CD14-positive monocyte (primary cell): ENCODE measurements at regions not wholly inside any gene's neighbourhood (a gene's known extent, or its start where the extent isn't known, plus 50 kb on each side); places are given as distances from the start of the nearest gene placed in this dataset.

Experiments used
- DNase-seq, 3 donors: peaks; one replicate each; pipeline ENCODE4 v3.0.0-alpha.2; 2011 to 2022
- H2AFZ ChIP-seq: 2 replicates; pipeline ENCODE4 v1.6.0; 2012; ENCODE audit warnings: mild to moderate bottlenecking, low read depth, low read length, inconsistent platforms; ENCODE audit not compliant: insufficient read depth, poor library complexity, severe bottlenecking
- H3K27ac ChIP-seq, 2 donors: 1 replicate in 1 of 2; 2 replicates in 1 of 2; pipeline ENCODE4 v1.5.1; 2012 to 2013; ENCODE audit warnings: low read length in 2 of 2, control low read depth in 1 of 2, inconsistent platforms in 1 of 2, low read depth in 1 of 2, mild to moderate bottlenecking in 1 of 2
- H3K27me3 ChIP-seq, 2 donors: one replicate each; pipeline versions ENCODE4 v1.6.0 to v1.6.1; 2011 to 2013; ENCODE audit warnings: low read length in 2 of 2; ENCODE audit not compliant: control insufficient read depth in 2 of 2, insufficient read depth in 2 of 2
- H3K36me3 ChIP-seq, 2 donors: replicated peaks in 1 of 2; 1 replicate in 1 of 2; 2 replicates in 1 of 2; pipeline versions ENCODE4 v1.5.1 to v1.6.1; 2012 to 2013; ENCODE audit warnings: low read length in 2 of 2, control low read depth in 1 of 2, inconsistent platforms in 1 of 2, mild to moderate bottlenecking in 1 of 2; ENCODE audit not compliant: insufficient read depth in 2 of 2, control insufficient read depth in 1 of 2
- H3K4me1 ChIP-seq, 2 donors: 1 replicate in 1 of 2; 2 replicates in 1 of 2; pipeline versions ENCODE4 v1.5.1 to v1.6.1; 2012 to 2013; ENCODE audit warnings: low read length in 2 of 2, control low read depth in 1 of 2, inconsistent platforms in 1 of 2, mild to moderate bottlenecking in 1 of 2, moderate library complexity in 1 of 2; ENCODE audit not compliant: insufficient read depth in 2 of 2, control insufficient read depth in 1 of 2
- H3K4me2 ChIP-seq: replicated peaks from 2 replicates; pipeline ENCODE3; 2012; ENCODE audit warnings: low read length, moderate library complexity, mild to moderate bottlenecking; ENCODE audit not compliant: poor library complexity, severe bottlenecking; ENCODE audit errors: extremely low read depth
- H3K4me3 ChIP-seq, 3 experiments: fragments of 200-600 bp in 1 of 3; sonication (generic) in 1 of 3; replicated peaks in 1 of 3; 1 replicate in 2 of 3; 2 replicates in 1 of 3; pipeline ENCODE4 v1.5.1; 2011 to 2013; ENCODE audit warnings: low read length in 3 of 3, mild to moderate bottlenecking in 3 of 3, control low read depth in 2 of 3, low read depth in 2 of 3, inconsistent platforms in 1 of 3, moderate library complexity in 1 of 3
- H3K79me2 ChIP-seq: 2 replicates; pipeline ENCODE4 v1.6.0; 2012; ENCODE audit warnings: mild to moderate bottlenecking, control low read depth, inconsistent platforms, low read length, moderate library complexity; ENCODE audit not compliant: insufficient read depth
- H3K9ac ChIP-seq: 2 replicates; pipeline ENCODE4 v1.6.0; 2017; ENCODE audit warnings: low read length, mild to moderate bottlenecking; ENCODE audit not compliant: insufficient read depth, poor library complexity, severe bottlenecking
- H3K9me3 ChIP-seq, 2 donors: replicated peaks in 1 of 2; 1 replicate in 1 of 2; 2 replicates in 1 of 2; pipeline versions ENCODE4 v1.5.1 to v1.6.1; 2012 to 2013; ENCODE audit warnings: low read length in 2 of 2, control low read depth in 1 of 2; ENCODE audit not compliant: control insufficient read depth in 1 of 2, insufficient read depth in 1 of 2
- H4K20me1 ChIP-seq: 2 replicates; pipeline ENCODE4 v1.6.0; 2012; ENCODE audit warnings: mild to moderate bottlenecking, low read length, control low read depth, moderate library complexity; ENCODE audit not compliant: insufficient read depth
- H3K27ac Mint-ChIP-seq, 7 donors: one replicate each; pipeline ENCODE4 v1.8.0; 2020; ENCODE audit warnings: mild to moderate bottlenecking in 7 of 7, mixed read lengths in 7 of 7, moderate library complexity in 6 of 7, inconsistent platforms in 2 of 7
- H3K27me3 Mint-ChIP-seq, 3 donors: one replicate each; pipeline ENCODE4 v1.8.0; 2021 to 2022; ENCODE audit warnings: low read depth in 3 of 3, mild to moderate bottlenecking in 3 of 3, mixed read lengths in 3 of 3, moderate library complexity in 3 of 3, inconsistent platforms in 1 of 3
- H3K36me3 Mint-ChIP-seq, 2 donors: one replicate each; pipeline ENCODE4 v1.8.0; 2020; ENCODE audit warnings: mixed read lengths in 2 of 2, inconsistent platforms in 1 of 2, mild to moderate bottlenecking in 1 of 2
- H3K4me1 Mint-ChIP-seq: one replicate; pipeline ENCODE4 v1.8.0; 2020; ENCODE audit warnings: mild to moderate bottlenecking, mixed read lengths
- H3K4me3 Mint-ChIP-seq, 2 donors: one replicate each; pipeline ENCODE4 v1.8.0; 2020; ENCODE audit warnings: mild to moderate bottlenecking in 2 of 2, mixed read lengths in 2 of 2, moderate library complexity in 1 of 2
- H3K9me3 Mint-ChIP-seq, 7 donors: one replicate each; pipeline ENCODE4 v1.8.0; 2020 to 2022; ENCODE audit warnings: mixed read lengths in 7 of 7, mild to moderate bottlenecking in 6 of 7, moderate library complexity in 6 of 7, inconsistent platforms in 2 of 7
- CTCF ChIP-seq: fragments of 200-600 bp; IDR thresholded peaks from one replicate; pipeline ENCODE4 v1.8.0; 2022; ENCODE audit warnings: antibody characterized with exemption, mild to moderate bottlenecking
- WGBS: methylation state at CpG from one replicate; pipeline ENCODE4 v1.1.5; 2013; ENCODE audit warnings: missing lambda C conversion rate; ENCODE audit not compliant: insufficient coverage; 5-methylcytosine and 5-hydroxymethylcytosine counted together
- intact Hi-C, 2 donors: fragments of 100-400 bp; cut with micrococcal nuclease; formaldehyde crosslinking; loops; one replicate each; pipeline versions ENCODE4 v1.15.0 to v1.15.1; 2023

GRCh38 chr5:52727020-52727419 is 60.7 kb upstream of the ITGA1 start:
- Histone ChIP-seq H3K4me3 (no peak overlapping the region), H3K9me3 (peaks cover 0 to 4% of the 10 kb centered on the region in 2 donors), H3K4me1 (no peaks in the 10 kb centered on the region), H3K27me3 (no peaks in the 10 kb centered on the region), H2AFZ (no peak overlapping the region), H3K9ac (no peak overlapping the region), H3K4me2 (no peak overlapping the region), H4K20me1 (no peaks in the 10 kb centered on the region), H3K79me2 (no peaks in the 10 kb centered on the region), H3K27ac (no peak overlapping the region), H3K36me3 (no peaks in the 10 kb centered on the region)
- Mint-ChIP-seq H3K27me3 (peaks cover 0 to 1% (median 0%) of the 10 kb centered on the region in 3 donors), H3K9me3 (peaks cover 0 to 6% (median 1%) of the 10 kb centered on the region in 7 donors), H3K27ac (no peak overlapping the region), H3K4me3 (no peak overlapping the region), H3K4me1 (peaks cover 4% of the 10 kb centered on the region), H3K36me3 (no peaks in the 10 kb centered on the region)
- no peak for DNase-seq
- intact Hi-C loops: no loop called here
- no peak for TF ChIP-seq CTCF

GRCh38 chr5:52727576-52727975 is 60.1 kb upstream of the ITGA1 start:
- Histone ChIP-seq H3K27ac (no peak overlapping the region), H3K4me3 (no peak overlapping the region), H2AFZ (no peak overlapping the region), H3K9ac (no peak overlapping the region), H3K4me2 (no peak overlapping the region), H4K20me1 (no peaks in the 10 kb centered on the region), H3K4me1 (no peaks in the 10 kb centered on the region), H3K27me3 (no peaks in the 10 kb centered on the region), H3K9me3 (peaks cover 0 to 4% of the 10 kb centered on the region in 2 donors), H3K79me2 (no peaks in the 10 kb centered on the region), H3K36me3 (no peaks in the 10 kb centered on the region)
- no peaks in the 10 kb centered on the region for H3K36me3 Mint-ChIP-seq
- no peak for DNase-seq
- intact Hi-C loops: no loop called here
- H3K4me3 Mint-ChIP-seq: no peak overlapping the region
- no peak for TF ChIP-seq CTCF
- no peak overlapping the region for H3K27ac Mint-ChIP-seq
- WGBS: no CpG with 5 or more reads among the region's 6 CpGs
- H3K4me1 Mint-ChIP-seq: peaks cover 4% of the 10 kb centered on the region
- H3K27me3 Mint-ChIP-seq: peaks cover 0 to 1% (median 0%) of the 10 kb centered on the region in 3 donors
- peaks cover 0 to 6% (median 3%) of the 10 kb centered on the region in 7 donors for H3K9me3 Mint-ChIP-seq
